T-helper 17 cell (primary cell): ENCODE measurements at regions not wholly inside any gene's neighbourhood (a gene's known extent, or its start where the extent isn't known, plus 50 kb on each side); places are given as distances from the start of the nearest gene placed in this dataset.

ENCODE experiments used
- ATAC-seq: fragments of 150-1000 bp; cut with Tn5 transposase; 2 replicates; pipeline ENCODE4 v1.10.0; 2021; ENCODE audit warnings: mild to moderate bottlenecking, moderate library complexity
- DNase-seq, 3 donors: peaks; one replicate each; pipeline versions ENCODE4 v3.0.0 to v3.0.0-alpha.2; 2020 to 2021
- H3K9me3 ChIP-seq: one replicate; pipeline ENCODE4 v1.7.0; 2013; ENCODE audit warnings: low read length, mild to moderate bottlenecking; ENCODE audit not compliant: control insufficient read depth, poor library complexity, severe bottlenecking
- H3K27ac Mint-ChIP-seq: one replicate; pipeline ENCODE4 v1.8.0; 2022; ENCODE audit warnings: mild to moderate bottlenecking, moderate library complexity, mixed read lengths
- H3K27me3 Mint-ChIP-seq: one replicate; pipeline ENCODE4 v1.8.0; 2022; ENCODE audit warnings: mixed read lengths
- H3K36me3 Mint-ChIP-seq: one replicate; pipeline ENCODE4 v1.8.0; 2022; ENCODE audit warnings: low read depth, mixed read lengths
- H3K4me1 Mint-ChIP-seq: one replicate; pipeline ENCODE4 v1.8.0; 2022; ENCODE audit warnings: mild to moderate bottlenecking, mixed read lengths
- H3K4me3 Mint-ChIP-seq: one replicate; pipeline ENCODE4 v1.8.0; 2022; ENCODE audit warnings: mild to moderate bottlenecking, moderate library complexity, mixed read lengths

DNA sequence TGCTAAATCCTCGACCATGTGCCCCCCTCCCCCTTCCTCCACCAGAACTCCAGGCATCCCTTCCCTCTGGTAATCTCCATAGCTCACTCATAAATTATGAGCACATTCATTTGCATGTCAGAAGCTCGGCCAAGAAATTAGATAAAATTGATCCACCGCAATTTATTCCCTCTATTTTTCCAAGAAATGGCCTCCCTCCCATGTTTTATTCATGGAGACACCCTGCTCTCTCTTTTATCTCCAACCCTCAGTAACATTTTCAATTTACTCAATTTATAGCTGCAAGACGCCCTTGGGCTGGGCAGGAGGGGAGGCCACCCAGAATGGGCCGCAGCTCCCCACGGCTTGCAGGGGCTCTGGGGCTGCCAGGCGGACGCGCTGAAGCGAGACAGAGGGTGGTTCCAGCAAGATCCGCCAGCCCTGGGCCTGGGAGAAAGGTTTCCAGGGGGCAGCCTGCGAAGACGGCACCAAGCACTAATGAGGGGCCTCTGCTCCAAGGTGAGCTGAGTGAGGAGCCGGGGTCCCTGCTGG, 54.7 kb upstream of the ZNF423 start:
- DNase-seq (no peak), ATAC-seq (no peak)
- H3K36me3 Mint-ChIP-seq = no peaks in the 10 kb centered on the region
- no peak overlapping the region for H3K4me3 Mint-ChIP-seq
- H3K9me3 ChIP-seq = no peaks in the 10 kb centered on the region
- no peaks in the 10 kb centered on the region for H3K4me1 Mint-ChIP-seq
- peaks cover 24% of the 10 kb centered on the region for H3K27me3 Mint-ChIP-seq
- H3K27ac Mint-ChIP-seq = no peak overlapping the region

DNA sequence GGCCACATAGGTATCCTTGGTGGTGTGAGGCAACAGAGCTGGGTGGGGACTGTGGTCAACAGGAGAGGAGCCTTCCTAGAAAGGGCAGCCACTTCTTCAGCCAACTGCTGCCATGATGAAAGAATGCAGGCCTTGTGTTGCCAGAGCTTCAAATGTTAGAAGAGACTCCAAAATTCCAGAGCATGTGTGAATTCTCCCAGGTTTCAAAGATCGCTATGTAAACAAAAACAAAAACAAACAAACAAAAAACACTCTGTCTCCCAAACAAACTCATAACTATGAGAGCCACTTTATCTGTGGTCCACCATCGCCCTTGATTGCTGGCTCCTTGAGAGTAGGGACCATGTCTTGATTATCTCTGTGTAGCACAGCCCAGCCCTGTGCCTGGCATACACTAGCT, 55.5 kb upstream of the ZNF423 start:
- ATAC-seq (no peak), DNase-seq (no peak)
- no peaks in the 10 kb centered on the region for H3K4me1 Mint-ChIP-seq
- H3K9me3 ChIP-seq = no peaks in the 10 kb centered on the region
- H3K27ac Mint-ChIP-seq = no peak overlapping the region
- no peak overlapping the region for H3K4me3 Mint-ChIP-seq
- peaks cover 24% of the 10 kb centered on the region for H3K27me3 Mint-ChIP-seq
- H3K36me3 Mint-ChIP-seq = no peaks in the 10 kb centered on the region

DNA sequence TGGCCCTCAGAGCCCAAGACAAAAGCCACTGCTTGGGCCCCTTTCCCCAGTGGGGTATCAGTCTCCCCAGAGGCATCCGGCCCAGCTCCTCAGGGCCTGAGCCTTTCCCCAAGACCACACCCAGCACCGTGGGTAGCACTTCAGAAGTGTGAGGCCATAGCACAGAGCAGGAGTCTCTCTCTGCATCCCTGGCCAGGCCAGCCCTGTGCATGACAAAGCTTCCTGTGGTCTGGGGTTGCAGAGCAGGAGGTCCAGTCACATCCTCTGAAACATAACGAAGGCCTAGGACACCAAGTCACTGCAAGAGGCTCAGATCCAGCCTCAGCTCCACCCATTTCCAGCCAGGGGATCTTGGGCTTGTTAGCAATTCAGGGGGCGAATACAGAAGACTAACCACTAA, 56.8 kb upstream of the ZNF423 start:
- H3K36me3 Mint-ChIP-seq = no peaks in the 10 kb centered on the region
- ATAC-seq = no peak
- no peak overlapping the region for H3K27ac Mint-ChIP-seq
- H3K4me1 Mint-ChIP-seq = no peaks in the 10 kb centered on the region
- H3K27me3 Mint-ChIP-seq = peaks cover 21% of the 10 kb centered on the region
- H3K9me3 ChIP-seq = no peaks in the 10 kb centered on the region
- no peak overlapping the region for H3K4me3 Mint-ChIP-seq
- DNase-seq = no peak

DNA sequence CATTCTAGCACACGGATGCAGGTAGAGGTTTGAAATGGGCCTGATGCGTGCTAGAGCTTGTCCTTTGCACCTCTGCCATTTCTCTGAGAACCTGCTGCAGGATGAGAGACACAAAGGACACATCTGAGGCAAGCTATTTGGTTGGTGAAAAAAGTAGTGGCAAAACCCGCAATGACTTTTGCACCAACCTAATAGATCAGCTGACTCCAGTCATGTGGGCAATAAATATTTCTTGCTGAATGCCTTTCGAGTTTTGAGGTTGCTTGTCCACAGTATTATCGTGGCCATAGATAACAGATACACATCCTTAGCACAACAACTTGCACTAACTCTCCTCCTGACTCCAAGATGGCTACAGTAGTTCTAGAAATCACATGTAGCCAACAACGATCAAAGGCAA, 57.8 kb upstream of the ZNF423 start:
- DNase-seq = no peak
- peaks cover 23% of the 10 kb centered on the region for H3K27me3 Mint-ChIP-seq
- no peaks in the 10 kb centered on the region for H3K9me3 ChIP-seq
- H3K27ac Mint-ChIP-seq = no peak overlapping the region
- no peak overlapping the region for H3K4me3 Mint-ChIP-seq
- no peak for ATAC-seq
- H3K36me3 Mint-ChIP-seq = peaks cover 2% of the 10 kb centered on the region
- H3K4me1 Mint-ChIP-seq = no peaks in the 10 kb centered on the region

DNA sequence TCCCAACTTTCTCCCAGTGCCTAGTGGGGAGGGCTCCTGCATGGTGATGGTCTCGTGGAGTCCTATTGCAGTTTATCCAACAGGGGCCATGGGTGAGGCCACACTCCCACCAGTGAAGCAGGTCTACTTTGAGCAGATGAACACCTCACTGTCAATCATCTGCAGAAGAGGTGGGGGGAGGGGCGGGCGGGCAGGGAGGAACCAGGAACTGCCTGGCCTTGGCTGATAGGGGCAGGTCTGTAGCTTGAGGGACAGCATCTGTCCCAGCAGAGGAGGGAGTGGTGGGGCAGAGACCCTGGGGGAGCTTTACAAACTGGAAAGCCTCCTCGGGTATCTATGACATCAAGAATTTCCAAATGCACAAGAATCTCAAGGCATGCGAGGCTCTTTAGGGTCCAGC, 58.7 kb upstream of the ZNF423 start:
- Mint-ChIP-seq H3K27ac (no peak overlapping the region), H3K4me1 (no peaks in the 10 kb centered on the region)

DNA sequence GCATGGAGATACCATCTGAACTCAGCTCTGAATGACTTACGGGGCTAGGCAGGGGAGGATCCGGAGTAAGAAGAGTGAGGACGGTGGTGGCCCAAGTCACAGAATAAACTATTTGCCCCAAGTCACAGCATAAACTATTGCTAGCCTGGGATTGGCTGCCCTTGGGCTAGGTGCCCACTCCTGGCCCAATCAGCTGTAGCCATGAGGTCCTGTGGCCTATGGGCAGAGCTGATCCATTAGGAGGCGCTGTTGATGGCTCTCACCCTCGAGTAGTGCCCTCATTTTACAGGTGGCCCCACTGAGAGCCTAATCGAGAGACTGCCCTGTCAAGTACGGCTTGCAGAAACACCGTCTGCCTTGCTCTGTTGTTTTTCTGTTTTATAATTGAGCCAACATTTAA, 62.3 kb upstream of the ZNF423 start:
- no peaks in the 10 kb centered on the region for H3K9me3 ChIP-seq
- H3K4me3 Mint-ChIP-seq = peak overlapping the region; percentile 36
- ATAC-seq (no peak), DNase-seq (no peak)
- H3K27me3 Mint-ChIP-seq = peaks cover 34% of the 10 kb centered on the region
- peaks cover 2% of the 10 kb centered on the region for H3K36me3 Mint-ChIP-seq
- H3K4me1 Mint-ChIP-seq = peaks cover 3% of the 10 kb centered on the region
- no peak overlapping the region for H3K27ac Mint-ChIP-seq

More for the DNA sequence above, 58.7 kb upstream of the ZNF423 start:
- peaks cover 23% of the 10 kb centered on the region for H3K27me3 Mint-ChIP-seq
- H3K36me3 Mint-ChIP-seq = peaks cover 2% of the 10 kb centered on the region
- H3K9me3 ChIP-seq = no peaks in the 10 kb centered on the region
- ATAC-seq = no peak
- no peak overlapping the region for H3K4me3 Mint-ChIP-seq
- no peak for DNase-seq

DNA sequence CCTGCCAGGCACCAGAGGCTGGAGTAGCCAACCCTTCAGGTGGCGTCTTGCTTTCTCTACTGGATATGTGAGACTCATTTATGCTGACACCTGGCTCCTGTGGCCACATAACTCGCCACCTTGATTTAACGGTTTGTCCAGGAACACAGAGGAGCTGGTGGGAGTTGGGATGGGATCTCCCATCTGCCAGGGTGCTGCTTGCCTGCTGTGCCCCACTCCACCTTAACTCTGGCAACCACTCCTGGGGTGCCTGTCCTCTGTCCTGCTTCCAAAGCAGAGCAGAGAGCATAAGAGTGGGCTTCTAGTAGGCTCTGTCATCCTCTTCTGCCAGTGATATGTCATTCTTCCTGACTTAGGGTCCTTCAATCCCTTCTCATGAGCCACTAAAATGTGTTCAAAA, 63.4 kb upstream of the ZNF423 start:
- Mint-ChIP-seq H3K4me3 (no peak overlapping the region), H3K27me3 (peaks cover 36% of the 10 kb centered on the region), H3K4me1 (peaks cover 5% of the 10 kb centered on the region)

DNA sequence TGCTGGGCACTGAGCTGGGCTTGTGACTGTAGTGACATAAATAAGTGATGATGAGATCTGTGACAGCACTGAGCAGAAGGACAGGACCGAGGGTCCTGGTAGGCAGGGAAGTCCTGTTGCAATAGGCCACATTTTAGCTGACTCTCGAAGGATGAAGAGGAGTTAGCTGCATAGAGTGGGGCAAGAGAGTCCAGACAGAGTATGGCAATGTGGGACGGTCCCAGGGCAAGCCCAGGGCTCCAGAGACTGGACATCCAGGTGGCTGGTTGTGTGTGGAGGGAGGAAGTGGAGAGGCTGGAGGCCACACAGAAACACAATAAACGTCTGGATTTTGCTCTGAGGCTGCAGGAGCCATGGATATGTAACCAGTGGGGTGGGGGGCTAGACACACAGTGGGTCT, 64.5 kb upstream of the ZNF423 start:
- no peak for ATAC-seq
- no peak for DNase-seq
- peaks cover 5% of the 10 kb centered on the region for H3K4me1 Mint-ChIP-seq
- no peak overlapping the region for H3K27ac Mint-ChIP-seq
- no peak overlapping the region for H3K4me3 Mint-ChIP-seq
- no peaks in the 10 kb centered on the region for H3K9me3 ChIP-seq
- peaks cover 42% of the 10 kb centered on the region for H3K27me3 Mint-ChIP-seq
- H3K36me3 Mint-ChIP-seq = peaks cover 2% of the 10 kb centered on the region

More for the DNA sequence above, 63.4 kb upstream of the ZNF423 start:
- no peaks in the 10 kb centered on the region for H3K9me3 ChIP-seq
- DNase-seq = no peak
- H3K36me3 Mint-ChIP-seq = peaks cover 2% of the 10 kb centered on the region
- no peak for ATAC-seq
- no peak overlapping the region for H3K27ac Mint-ChIP-seq

DNA sequence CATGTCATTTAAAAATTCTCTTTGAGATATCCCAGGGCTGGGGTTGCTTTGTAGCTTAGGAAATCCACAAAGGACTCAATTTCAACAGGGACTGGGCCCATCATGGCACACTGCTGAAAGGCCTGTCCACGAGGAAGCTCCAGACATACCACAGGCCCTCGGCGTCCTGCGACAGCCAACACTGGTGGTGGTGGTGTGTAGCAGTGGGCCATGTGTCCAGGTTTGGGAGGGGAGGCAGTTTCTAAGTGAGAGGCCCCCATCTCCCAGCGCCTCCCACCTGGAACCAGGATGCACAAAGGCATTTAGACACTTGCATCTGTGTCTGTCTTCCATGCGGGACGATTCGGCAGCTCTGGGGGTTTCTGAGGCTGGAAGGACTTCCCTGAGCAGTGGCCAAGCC, 65.2 kb upstream of the ZNF423 start:
- Mint-ChIP-seq H3K27ac (no peak overlapping the region), H3K27me3 (peaks cover 49% of the 10 kb centered on the region), H3K4me3 (no peak overlapping the region), H3K4me1 (peaks cover 5% of the 10 kb centered on the region), H3K36me3 (peaks cover 2% of the 10 kb centered on the region)
- no peaks in the 10 kb centered on the region for H3K9me3 ChIP-seq
- ATAC-seq (no peak), DNase-seq (no peak)

DNA sequence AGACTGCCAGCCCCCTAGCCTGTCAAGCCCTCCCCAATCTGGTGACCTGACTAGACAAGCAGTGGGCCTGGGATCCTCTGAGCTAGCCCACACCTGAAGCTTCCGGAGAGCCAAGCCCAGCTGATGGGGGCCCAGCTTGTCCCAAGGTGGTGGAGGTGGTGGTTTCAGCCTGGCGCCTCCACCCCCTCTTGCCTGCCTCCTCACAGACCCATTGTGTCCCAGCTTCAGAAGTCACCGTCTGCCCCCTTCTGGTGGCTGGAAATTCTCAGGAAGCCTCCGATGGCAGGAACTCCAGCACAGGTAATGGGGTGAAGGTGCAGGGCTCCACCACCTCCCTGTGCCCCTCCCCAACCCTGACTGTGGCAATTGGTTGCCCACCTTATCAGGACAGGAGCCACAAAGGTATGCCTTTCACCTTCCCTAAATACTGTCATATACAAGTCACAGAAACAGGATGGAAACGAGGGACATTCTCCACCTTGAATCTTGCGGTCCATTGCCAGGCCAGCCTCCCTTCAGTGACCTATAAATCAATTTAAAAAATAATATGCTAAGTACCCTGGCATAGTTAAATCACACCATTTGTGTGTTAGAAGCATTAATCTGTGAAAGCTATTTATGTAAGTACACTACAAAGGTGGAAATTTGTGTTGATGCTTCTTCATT, 66.0 kb upstream of the ZNF423 start:
- H3K27ac Mint-ChIP-seq = no peak overlapping the region
- ATAC-seq (no peak), DNase-seq (no peak)
- H3K36me3 Mint-ChIP-seq = peaks cover 2% of the 10 kb centered on the region
- no peak overlapping the region for H3K4me3 Mint-ChIP-seq
- peaks cover 49% of the 10 kb centered on the region for H3K27me3 Mint-ChIP-seq
- H3K4me1 Mint-ChIP-seq = peaks cover 5% of the 10 kb centered on the region
- H3K9me3 ChIP-seq = no peaks in the 10 kb centered on the region

DNA sequence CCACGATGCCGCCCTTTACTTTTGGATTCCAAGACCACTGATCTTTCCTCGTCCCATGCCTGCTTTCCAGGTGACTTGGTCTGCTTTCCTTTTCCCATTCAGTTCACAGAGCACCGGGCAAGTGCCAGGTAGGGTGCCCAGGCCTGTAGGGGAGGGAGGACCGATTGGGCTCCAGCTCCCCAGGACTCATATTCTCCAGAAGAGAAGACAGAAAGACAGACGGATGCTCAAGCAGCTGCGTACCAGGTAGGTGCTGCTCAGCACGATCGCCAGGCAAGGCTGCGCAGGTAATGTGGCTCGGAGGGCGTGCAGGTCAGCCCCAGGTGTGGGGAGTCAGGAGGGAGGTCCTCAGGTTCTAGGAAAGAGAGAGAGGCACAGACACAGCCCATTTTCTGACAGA, 67.5 kb upstream of the ZNF423 start:
- H3K9me3 ChIP-seq = no peaks in the 10 kb centered on the region

DNA sequence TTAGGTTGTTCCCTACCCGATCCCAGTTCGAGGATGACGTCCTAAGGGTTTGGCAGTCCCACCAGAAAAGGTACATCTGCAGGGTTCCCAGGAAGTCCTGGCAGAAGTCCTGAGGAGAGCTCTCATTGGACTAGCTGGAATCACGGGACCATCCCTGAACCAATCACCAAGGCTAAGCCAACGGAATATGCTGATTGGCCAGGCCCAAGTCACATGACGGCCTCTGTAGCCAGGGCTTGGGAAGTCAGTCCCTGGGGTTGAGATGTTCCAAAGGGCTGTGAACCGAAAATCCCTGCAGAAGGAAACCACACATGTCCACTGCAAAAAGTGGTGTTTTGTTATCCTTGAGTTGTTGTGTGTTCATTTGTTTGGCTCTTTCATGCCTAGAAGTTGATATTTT, 68.2 kb upstream of the ZNF423 start:
- H3K27ac Mint-ChIP-seq = no peak overlapping the region
- H3K36me3 Mint-ChIP-seq = peaks cover 2% of the 10 kb centered on the region
- ATAC-seq (no peak), DNase-seq (no peak)
- peaks cover 5% of the 10 kb centered on the region for H3K4me1 Mint-ChIP-seq
- no peaks in the 10 kb centered on the region for H3K9me3 ChIP-seq
- H3K4me3 Mint-ChIP-seq = no peak overlapping the region
- peaks cover 46% of the 10 kb centered on the region for H3K27me3 Mint-ChIP-seq

More for the DNA sequence above, 67.5 kb upstream of the ZNF423 start:
- Mint-ChIP-seq H3K27me3 (peaks cover 46% of the 10 kb centered on the region), H3K27ac (no peak overlapping the region), H3K4me3 (no peak overlapping the region), H3K4me1 (peaks cover 5% of the 10 kb centered on the region), H3K36me3 (peaks cover 1% of the 10 kb centered on the region)
- ATAC-seq (no peak), DNase-seq (no peak)

DNA sequence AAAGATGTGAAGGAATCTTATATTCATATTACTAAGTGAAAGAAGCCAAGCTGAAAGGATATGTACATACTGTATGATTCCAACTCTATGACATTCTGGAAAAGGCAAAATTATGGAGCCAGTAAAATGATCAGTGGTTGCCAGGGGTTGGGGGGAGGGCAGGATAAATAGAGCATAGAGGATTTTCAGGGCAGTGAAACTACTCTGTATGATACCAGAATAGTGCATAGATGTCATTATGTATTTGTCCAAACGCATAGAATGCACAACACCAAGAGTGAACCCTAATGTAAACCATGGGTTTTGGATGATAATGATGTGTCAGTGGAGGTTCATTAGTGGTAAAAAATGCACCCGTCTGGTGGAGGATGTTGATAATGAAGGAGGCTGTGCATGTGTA, 71.0 kb upstream of the ZNF423 start:
- H3K9me3 ChIP-seq = no peaks in the 10 kb centered on the region
- Mint-ChIP-seq H3K4me3 (no peak overlapping the region), H3K36me3 (peaks cover 2% of the 10 kb centered on the region), H3K4me1 (peaks cover 2% of the 10 kb centered on the region), H3K27me3 (peaks cover 66% of the 10 kb centered on the region), H3K27ac (no peak overlapping the region)
- ATAC-seq (no peak), DNase-seq (no peak)
